ENCODE measurements at regions not wholly inside any gene's neighbourhood (a gene's known extent, or its start where the extent isn't known, plus 50 kb on each side); places are given as distances from the start of the nearest gene placed in this dataset.

- H3K36me3 ChIP-seq: no peaks in the 10 kb centered on the region
- no peak for DNase-seq
- no peak overlapping the region for H3K4me3 ChIP-seq
- no peaks in the 10 kb centered on the region for H3K27me3 ChIP-seq
- no peaks in the 10 kb centered on the region for H3K4me1 ChIP-seq
- no peak overlapping the region for H3K27ac ChIP-seq
- no peaks in the 10 kb centered on the region for H3K9me3 ChIP-seq
- intact Hi-C loops (cut with DNase I; ENCODE audit: low total_unique reads): no loop called here
- TF ChIP-seq POLR2A (IDR thresholded peaks at IDR 0.05) (no peak), CTCF (IDR thresholded peaks at IDR 0.05) (no peak)
Measured at GRCh38 chr2:155315768-155316167, 617.3 kb downstream of the KCNJ3 start.

GRCh38 chr2:155310589-155310988 lies 612.1 kb downstream of the KCNJ3 start:
- Histone ChIP-seq H3K27me3 (no peaks in the 10 kb centered on the region), H3K27ac (no peak overlapping the region), H3K4me1 (no peaks in the 10 kb centered on the region), H3K9me3 (no peaks in the 10 kb centered on the region), H3K36me3 (no peaks in the 10 kb centered on the region), H3K4me3 (no peak overlapping the region)
- TF ChIP-seq POLR2A (IDR thresholded peaks at IDR 0.05): no peak
- no peak for TF ChIP-seq CTCF (IDR thresholded peaks at IDR 0.05)
- intact Hi-C loops (cut with DNase I; ENCODE audit: low total_unique reads): no loop called here
- no peak for DNase-seq

GRCh38 chr2:155309483-155309882 lies 611.0 kb downstream of the KCNJ3 start:
- TF ChIP-seq POLR2A (IDR thresholded peaks at IDR 0.05): no peak
- TF ChIP-seq CTCF (IDR thresholded peaks at IDR 0.05): no peak
- H3K27me3 ChIP-seq: no peaks in the 10 kb centered on the region
- intact Hi-C loops (cut with DNase I; ENCODE audit: low total_unique reads): no loop called here
- DNase-seq: no peak
- H3K27ac ChIP-seq: no peak overlapping the region
- H3K36me3 ChIP-seq: no peaks in the 10 kb centered on the region
- H3K9me3 ChIP-seq: no peaks in the 10 kb centered on the region
- H3K4me1 ChIP-seq: no peaks in the 10 kb centered on the region
- H3K4me3 ChIP-seq: no peak overlapping the region

- no peak for DNase-seq
- H3K27ac ChIP-seq: no peak overlapping the region
- intact Hi-C loops (cut with DNase I; ENCODE audit: low total_unique reads): no loop called here
- no peak for TF ChIP-seq CTCF (IDR thresholded peaks at IDR 0.05)
- TF ChIP-seq POLR2A (IDR thresholded peaks at IDR 0.05): no peak
- H3K9me3 ChIP-seq: no peaks in the 10 kb centered on the region
- no peak overlapping the region for H3K4me3 ChIP-seq
- no peaks in the 10 kb centered on the region for H3K27me3 ChIP-seq
- no peaks in the 10 kb centered on the region for H3K4me1 ChIP-seq
- no peaks in the 10 kb centered on the region for H3K36me3 ChIP-seq
Measured at GRCh38 chr2:155308367-155309009, 610.0 kb downstream of the KCNJ3 start.

- no peak for DNase-seq
- H3K9me3 ChIP-seq: no peaks in the 10 kb centered on the region
- H3K27ac ChIP-seq: no peak overlapping the region
- intact Hi-C loops (cut with DNase I; ENCODE audit: low total_unique reads): no loop called here
- H3K4me3 ChIP-seq: no peak overlapping the region
- H3K36me3 ChIP-seq: no peaks in the 10 kb centered on the region
- TF ChIP-seq CTCF (IDR thresholded peaks at IDR 0.05) (no peak), POLR2A (IDR thresholded peaks at IDR 0.05) (no peak)
- H3K4me1 ChIP-seq: no peaks in the 10 kb centered on the region
- H3K27me3 ChIP-seq: no peaks in the 10 kb centered on the region
Measured at GRCh38 chr2:155301221-155301620, 602.7 kb downstream of the KCNJ3 start.
